Activated naive CD8-positive, alpha-beta T cell treated with anti-CD3 and anti-CD28 coated beads, Interleukin-2, amount 50 U/mL, for 24 hours (primary cell): ENCODE measurements at regions not wholly inside any gene's neighbourhood (a gene's known extent, or its start where the extent isn't known, plus 50 kb on each side); places are given as distances from the start of the nearest gene placed in this dataset.
A peak's percentile ranks its signal among the peaks of the same experiment; 100 is the strongest.
"Not testable (repeated sequence)": the region's sequence is repeated elsewhere in the genome, so short reads cannot be mapped to it uniquely, and the experiment has no call there.

Experiments used
- ATAC-seq: fragments of 150-1000 bp; cut with Tn5 transposase; one replicate; pipeline ENCODE4 v1.10.0; 2021
- DNase-seq: peaks from one replicate; pipeline ENCODE4 v3.0.0; 2021
- H3K27ac Mint-ChIP-seq: one replicate; pipeline ENCODE4 v1.8.0; 2021; ENCODE audit warnings: mild to moderate bottlenecking, mixed read lengths
- H3K27me3 Mint-ChIP-seq: one replicate; pipeline ENCODE4 v1.8.0; 2021; ENCODE audit warnings: mixed read lengths
- H3K36me3 Mint-ChIP-seq: one replicate; pipeline ENCODE4 v1.8.0; 2021; ENCODE audit warnings: low read depth, mixed read lengths
- H3K4me1 Mint-ChIP-seq: one replicate; pipeline ENCODE4 v1.8.0; 2021; ENCODE audit warnings: mixed read lengths
- H3K4me3 Mint-ChIP-seq: one replicate; pipeline ENCODE4 v1.8.0; 2021; ENCODE audit warnings: mild to moderate bottlenecking, moderate library complexity, mixed read lengths
- H3K9me3 Mint-ChIP-seq: one replicate; pipeline ENCODE4 v1.8.0; 2021; ENCODE audit warnings: mixed read lengths

DNA sequence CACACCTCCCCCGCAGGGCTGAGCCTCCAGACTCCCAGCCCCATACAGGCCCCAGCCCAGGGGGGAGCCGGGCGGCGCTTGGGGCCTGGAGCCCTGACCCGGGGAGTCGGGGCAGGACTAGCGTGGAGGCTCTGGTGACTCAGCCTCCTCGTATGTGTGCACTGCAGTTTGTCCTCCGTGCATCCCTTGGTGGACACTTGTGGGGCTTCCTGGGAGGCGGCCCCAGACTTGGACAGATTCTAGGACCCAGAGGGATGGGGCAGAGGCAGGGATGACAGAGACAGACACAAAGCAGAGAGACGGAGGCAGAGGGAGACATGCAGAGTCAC is 161.6 kb downstream of the TMEM121 start:
- ATAC-seq = peak; percentile 40
- not testable (repeated sequence) for H3K27ac Mint-ChIP-seq, H3K36me3 Mint-ChIP-seq, H3K4me3 Mint-ChIP-seq, DNase-seq, H3K27me3 Mint-ChIP-seq
- H3K9me3 Mint-ChIP-seq = peaks cover 14% of the 10 kb centered on the region
- peaks cover 18% of the 10 kb centered on the region for H3K4me1 Mint-ChIP-seq

DNA sequence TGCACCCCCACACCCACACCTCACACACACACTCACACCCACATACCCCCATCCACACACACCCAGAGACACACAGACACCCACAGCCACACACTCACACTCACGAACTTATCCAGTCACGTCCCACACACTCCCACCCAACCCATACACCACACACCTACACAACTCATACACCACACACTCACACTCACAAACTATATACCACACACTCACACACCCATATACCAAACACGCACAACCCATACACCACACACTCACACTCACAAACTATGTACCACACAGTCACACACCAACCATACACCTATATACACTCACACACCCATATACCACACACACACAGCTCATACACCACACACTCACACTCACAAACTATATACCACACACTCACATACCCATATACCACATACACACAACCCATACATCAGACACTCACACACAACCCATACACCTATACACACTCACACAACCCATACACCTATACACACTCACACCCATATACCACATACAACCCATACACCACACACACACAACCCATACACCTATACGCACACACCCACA is 162.4 kb downstream of the TMEM121 start:
- H3K27me3 Mint-ChIP-seq, DNase-seq, H3K27ac Mint-ChIP-seq, ATAC-seq, H3K4me3 Mint-ChIP-seq, H3K36me3 Mint-ChIP-seq: not testable (repeated sequence)
- Mint-ChIP-seq H3K9me3 (peaks cover 14% of the 10 kb centered on the region), H3K4me1 (peaks cover 18% of the 10 kb centered on the region)

DNA sequence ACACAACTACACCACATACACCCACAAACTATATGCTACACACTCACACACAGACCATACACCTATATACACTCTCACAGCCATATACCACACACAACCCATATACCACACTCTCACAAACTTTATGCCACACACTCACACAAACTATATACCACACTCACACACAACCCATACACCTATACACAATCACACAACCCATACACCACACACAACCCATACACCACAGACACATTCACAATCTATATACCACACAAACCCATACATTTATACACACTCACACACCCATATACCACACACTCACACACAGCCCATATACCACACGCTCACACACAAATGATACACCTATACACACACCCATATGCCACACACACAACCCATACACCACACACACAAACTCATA is 163.3 kb downstream of the TMEM121 start:
- Mint-ChIP-seq H3K4me3 (no peak overlapping the region), H3K4me1 (peaks cover 26% of the 10 kb centered on the region), H3K27ac (no peak overlapping the region), H3K27me3 (peaks cover 10% of the 10 kb centered on the region), H3K36me3 (no peaks in the 10 kb centered on the region), H3K9me3 (peaks cover 14% of the 10 kb centered on the region)
- DNase-seq (no peak), ATAC-seq (no peak)

DNA sequence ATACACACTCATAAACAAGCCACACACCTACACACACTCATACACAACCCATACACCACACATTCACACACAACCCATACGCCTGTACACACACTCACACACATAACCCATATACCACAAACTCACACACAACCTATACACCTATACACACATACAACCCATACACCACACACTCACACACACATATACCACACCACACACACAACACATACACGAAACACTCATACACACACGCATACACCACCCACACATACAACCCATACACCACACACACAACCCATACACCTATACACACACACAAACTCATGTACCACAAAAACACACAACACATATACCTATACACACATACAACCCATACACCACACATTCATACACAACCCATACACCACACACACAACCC is 164.3 kb downstream of the TMEM121 start:
- Mint-ChIP-seq H3K9me3 (peaks cover 14% of the 10 kb centered on the region), H3K4me1 (peaks cover 28% of the 10 kb centered on the region), H3K4me3 (no peak overlapping the region), H3K36me3 (no peaks in the 10 kb centered on the region), H3K27ac (no peak overlapping the region), H3K27me3 (peaks cover 14% of the 10 kb centered on the region)
- ATAC-seq (no peak), DNase-seq (no peak)

DNA sequence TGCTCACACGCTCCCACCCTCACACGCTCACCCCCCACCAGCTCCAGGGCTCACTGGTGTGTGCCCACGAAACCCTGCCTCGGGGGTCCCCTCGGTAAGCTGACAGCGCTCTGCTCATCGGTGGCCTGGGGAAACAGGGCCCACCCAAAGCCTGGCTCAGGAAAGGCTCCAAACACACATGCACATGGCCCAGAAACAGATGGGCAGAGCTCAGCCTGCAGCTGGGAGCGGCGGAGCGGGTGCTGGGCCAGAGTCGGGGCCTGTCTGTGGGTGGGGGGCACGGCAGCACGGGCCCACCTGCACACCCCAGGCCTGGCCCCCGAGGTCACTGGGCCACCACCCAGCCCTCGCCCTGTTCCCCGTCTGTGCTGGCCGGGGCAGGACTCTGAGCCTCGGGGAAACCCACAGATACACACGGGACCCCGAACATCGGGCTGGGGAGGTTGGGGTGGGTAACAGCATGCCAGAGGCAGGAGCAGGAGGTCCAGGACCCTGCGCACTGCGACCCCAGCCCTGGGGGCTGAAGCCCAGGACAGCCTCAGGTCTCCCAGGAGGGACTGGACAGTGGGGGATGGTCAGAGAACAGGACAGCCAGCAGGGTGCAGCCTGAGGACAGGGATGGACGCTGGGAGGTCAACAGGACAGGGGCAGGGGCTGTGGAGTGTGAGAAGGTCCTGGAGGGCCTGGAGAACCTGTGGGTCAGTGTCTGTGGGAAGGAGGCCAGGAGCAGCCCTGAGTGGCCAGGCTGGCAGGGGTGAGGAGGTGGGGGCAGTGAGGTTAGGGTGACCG is 165.1 kb downstream of the TMEM121 start:
- not testable (repeated sequence) for H3K36me3 Mint-ChIP-seq, ATAC-seq, DNase-seq, H3K4me3 Mint-ChIP-seq, H3K27ac Mint-ChIP-seq
- Mint-ChIP-seq H3K27me3 (peaks cover 14% of the 10 kb centered on the region), H3K9me3 (peaks cover 14% of the 10 kb centered on the region), H3K4me1 (peaks cover 28% of the 10 kb centered on the region)

DNA sequence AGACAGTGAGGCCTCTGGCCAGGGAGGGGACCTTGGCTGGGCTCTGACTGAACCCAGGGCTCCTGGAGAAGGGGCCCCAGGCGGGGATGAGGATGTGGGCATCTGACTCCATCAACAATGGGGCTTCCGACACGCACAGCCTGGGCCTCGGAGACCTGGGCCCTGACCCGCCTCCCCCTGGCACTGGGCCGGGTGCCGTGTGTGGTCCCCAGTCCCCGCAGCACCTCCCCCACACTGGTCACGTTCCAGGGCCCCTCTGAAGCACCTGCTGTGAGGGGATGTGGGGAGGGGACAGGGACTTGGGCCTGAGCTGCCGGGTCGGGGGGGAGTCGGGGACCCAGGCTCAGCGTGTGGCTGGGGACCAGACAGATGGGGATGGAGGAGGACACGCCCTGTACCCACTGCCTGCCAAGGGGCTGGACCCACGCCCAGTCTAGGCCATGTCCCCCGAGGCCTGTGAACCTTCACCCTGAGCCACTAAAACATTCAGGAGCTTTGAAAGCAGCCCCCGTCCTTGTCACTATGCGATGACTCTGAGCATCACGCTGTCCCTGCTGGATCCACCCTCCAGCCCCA is 165.8 kb downstream of the TMEM121 start:
- Mint-ChIP-seq H3K9me3 (peaks cover 14% of the 10 kb centered on the region), H3K27me3 (peaks cover 14% of the 10 kb centered on the region), H3K4me1 (peaks cover 25% of the 10 kb centered on the region)
- H3K27ac Mint-ChIP-seq, H3K4me3 Mint-ChIP-seq, ATAC-seq, DNase-seq, H3K36me3 Mint-ChIP-seq: not testable (repeated sequence)

DNA sequence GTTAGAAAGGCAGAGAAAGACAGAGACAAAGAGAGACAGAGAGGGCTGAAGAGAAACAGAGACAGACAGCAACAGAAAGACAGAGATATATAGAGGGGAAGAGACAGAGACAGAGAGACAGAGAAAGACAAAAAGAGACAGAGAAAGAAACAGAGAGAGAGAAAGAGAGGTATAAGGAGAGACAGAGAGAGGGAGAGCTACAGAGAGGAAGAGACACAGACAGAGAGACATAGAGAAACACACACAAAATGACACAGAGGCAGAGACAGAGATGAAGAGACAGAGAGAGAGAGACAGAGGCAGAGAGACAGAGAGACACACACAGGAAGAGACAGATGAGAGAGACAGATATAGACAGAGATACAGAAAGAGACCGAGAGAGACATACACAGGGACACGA is 168.6 kb downstream of the TMEM121 start:
- peaks cover 14% of the 10 kb centered on the region for H3K27me3 Mint-ChIP-seq
- peak overlapping the region; percentile 46 for H3K27ac Mint-ChIP-seq
- H3K36me3 Mint-ChIP-seq = no peaks in the 10 kb centered on the region
- DNase-seq (no peak), ATAC-seq (no peak)
- H3K4me3 Mint-ChIP-seq = no peak overlapping the region
- peaks cover 11% of the 10 kb centered on the region for H3K9me3 Mint-ChIP-seq
- peaks cover 20% of the 10 kb centered on the region for H3K4me1 Mint-ChIP-seq

DNA sequence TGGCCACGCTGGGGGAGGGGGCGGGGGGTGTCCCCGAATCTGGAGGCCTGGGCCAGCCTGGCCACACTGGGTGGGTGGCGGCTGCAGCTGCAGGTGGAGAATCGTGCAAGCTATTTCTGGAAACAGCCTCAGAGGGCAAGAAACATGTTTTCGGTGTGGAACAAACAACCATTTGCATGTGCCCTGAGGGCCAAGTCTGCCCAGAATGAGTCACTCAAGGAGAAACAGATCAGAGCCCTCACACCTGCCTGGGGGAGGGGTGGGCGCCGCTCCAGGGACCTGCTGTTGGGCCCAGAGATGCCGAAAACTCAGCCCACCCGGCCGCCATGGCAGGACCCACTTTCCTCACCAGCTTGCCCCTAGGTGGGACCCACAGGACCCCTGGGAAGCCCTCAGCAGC is 170.0 kb downstream of the TMEM121 start:
- not testable (repeated sequence) for H3K27ac Mint-ChIP-seq, H3K36me3 Mint-ChIP-seq, H3K4me3 Mint-ChIP-seq, H3K9me3 Mint-ChIP-seq, DNase-seq
- Mint-ChIP-seq H3K4me1 (peaks cover 27% of the 10 kb centered on the region), H3K27me3 (peaks cover 14% of the 10 kb centered on the region)
- ATAC-seq = peak; percentile 45

DNA sequence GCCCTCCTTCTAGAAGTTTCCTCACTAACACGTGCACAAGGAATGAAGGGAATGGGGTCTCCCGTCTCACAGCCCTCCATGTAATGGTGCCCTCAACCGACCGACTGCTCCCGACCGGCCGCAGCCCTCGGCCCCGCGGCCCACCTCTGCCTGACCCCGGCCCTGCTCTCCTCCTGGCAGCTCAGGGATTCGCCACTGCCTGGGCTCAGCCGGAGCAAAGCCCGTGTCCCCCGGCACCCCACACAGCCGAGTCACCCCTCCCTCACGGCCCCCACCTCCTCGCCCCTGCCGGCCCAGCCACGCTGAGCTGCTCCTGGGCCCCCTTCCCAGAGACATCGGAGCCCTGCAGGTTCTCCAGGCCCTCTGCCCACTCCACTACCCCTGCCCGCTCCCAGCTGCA is 171.0 kb downstream of the TMEM121 start:
- H3K9me3 Mint-ChIP-seq, H3K4me3 Mint-ChIP-seq, H3K36me3 Mint-ChIP-seq, DNase-seq, H3K27ac Mint-ChIP-seq, ATAC-seq: not testable (repeated sequence)
- H3K27me3 Mint-ChIP-seq = peaks cover 14% of the 10 kb centered on the region
- H3K4me1 Mint-ChIP-seq = peaks cover 30% of the 10 kb centered on the region

DNA sequence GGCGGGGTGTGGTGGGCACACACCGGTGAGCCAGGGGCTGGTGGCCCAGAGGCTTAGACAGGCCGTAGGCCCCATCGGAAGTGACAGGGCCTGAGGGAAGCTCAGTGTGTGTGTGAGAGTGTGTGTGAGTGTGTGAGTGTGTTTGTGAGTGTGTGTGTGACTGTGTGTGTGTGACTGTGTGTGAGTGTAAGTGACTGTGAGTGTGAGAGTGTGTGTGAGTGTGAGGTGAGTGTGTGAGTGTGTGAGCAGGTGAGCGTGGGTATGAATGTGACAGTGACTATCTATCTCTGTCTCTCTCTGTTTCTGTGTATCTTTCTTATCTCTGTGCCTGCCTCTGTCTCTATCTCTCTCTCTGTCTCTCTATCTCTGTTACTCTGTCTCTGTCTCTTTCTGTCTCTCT is 171.6 kb downstream of the TMEM121 start:
- not testable (repeated sequence) for H3K36me3 Mint-ChIP-seq, DNase-seq, H3K4me3 Mint-ChIP-seq, H3K9me3 Mint-ChIP-seq, ATAC-seq
- Mint-ChIP-seq H3K27me3 (peaks cover 14% of the 10 kb centered on the region), H3K27ac (peak overlapping the region; percentile 49), H3K4me1 (peaks cover 30% of the 10 kb centered on the region)

DNA sequence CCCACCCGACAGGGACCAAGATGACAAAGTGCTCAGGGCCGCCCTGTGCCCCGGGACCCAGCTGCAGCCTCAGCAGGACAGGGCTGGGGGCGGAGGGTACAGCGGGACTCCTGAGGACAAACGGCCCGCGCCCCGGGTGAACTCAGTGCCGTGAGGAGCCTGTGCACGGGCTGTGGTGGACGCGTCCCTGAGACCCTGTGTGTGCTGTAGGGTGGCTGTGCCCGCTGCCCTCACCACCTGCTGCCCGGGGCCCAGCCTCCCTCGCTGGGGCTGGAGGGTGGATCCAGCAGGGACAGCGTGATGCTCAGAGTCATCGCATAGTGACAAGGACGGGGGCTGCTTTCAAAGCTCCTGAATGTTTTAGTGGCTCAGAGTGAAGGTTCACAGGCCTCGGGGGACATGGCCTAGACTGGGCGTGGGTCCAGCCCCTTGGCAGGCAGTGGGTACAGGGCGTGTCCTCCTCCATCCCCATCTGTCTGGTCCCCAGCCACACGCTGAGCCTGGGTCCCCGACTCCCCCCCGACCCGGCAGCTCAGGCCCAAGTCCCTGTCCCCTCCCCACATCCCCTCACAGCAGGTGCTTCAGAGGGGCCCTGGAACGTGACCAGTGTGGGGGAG is 172.7 kb downstream of the TMEM121 start:
- H3K4me1 Mint-ChIP-seq = peaks cover 26% of the 10 kb centered on the region
- not testable (repeated sequence) for H3K9me3 Mint-ChIP-seq, H3K4me3 Mint-ChIP-seq, DNase-seq, H3K36me3 Mint-ChIP-seq, H3K27ac Mint-ChIP-seq
- H3K27me3 Mint-ChIP-seq = peaks cover 11% of the 10 kb centered on the region
- ATAC-seq = peak; percentile 26

DNA sequence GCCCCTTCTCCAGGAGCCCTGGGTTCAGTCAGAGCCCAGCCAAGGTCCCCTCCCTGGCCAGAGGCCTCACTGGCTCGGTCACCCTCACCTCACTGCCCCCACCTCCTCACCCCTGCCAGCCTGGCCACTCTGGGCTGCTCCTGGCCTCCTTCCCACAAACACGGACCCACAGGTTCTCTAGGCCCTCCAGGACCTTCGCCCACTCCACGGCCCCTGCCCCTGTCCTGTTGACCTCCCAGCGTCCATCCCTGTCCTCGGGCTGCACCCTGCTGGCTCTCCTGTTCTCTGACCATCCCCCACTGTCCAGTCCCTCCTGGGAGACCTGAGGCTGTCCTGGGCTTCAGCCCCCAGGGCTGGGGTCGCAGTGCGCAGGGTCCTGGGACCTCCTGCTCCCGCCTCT is 173.3 kb downstream of the TMEM121 start:
- H3K4me1 Mint-ChIP-seq = peaks cover 19% of the 10 kb centered on the region
- not testable (repeated sequence) for DNase-seq, H3K4me3 Mint-ChIP-seq, ATAC-seq, H3K9me3 Mint-ChIP-seq, H3K27me3 Mint-ChIP-seq, H3K36me3 Mint-ChIP-seq, H3K27ac Mint-ChIP-seq

DNA sequence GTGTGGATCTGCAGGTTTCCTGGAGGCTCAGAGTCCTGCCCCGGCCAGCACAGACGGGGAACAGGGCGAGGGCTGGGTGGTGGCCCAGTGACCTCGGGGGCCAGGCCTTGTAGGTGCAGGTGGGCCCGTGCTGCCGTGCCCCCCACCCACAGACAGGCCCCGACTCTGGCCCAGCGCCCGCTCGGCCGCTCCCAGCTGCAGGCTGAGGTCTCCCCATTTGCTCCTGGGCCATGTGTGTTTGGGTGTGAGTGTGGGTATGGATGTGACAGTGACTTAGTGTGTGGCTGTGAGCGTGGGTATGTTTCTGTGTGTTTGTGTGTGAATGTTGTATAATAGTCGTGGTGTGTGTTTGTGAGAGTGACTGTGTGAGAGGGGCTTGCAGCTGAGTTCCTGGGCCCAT is 173.8 kb downstream of the TMEM121 start:
- H3K4me1 Mint-ChIP-seq = peaks cover 15% of the 10 kb centered on the region

DNA sequence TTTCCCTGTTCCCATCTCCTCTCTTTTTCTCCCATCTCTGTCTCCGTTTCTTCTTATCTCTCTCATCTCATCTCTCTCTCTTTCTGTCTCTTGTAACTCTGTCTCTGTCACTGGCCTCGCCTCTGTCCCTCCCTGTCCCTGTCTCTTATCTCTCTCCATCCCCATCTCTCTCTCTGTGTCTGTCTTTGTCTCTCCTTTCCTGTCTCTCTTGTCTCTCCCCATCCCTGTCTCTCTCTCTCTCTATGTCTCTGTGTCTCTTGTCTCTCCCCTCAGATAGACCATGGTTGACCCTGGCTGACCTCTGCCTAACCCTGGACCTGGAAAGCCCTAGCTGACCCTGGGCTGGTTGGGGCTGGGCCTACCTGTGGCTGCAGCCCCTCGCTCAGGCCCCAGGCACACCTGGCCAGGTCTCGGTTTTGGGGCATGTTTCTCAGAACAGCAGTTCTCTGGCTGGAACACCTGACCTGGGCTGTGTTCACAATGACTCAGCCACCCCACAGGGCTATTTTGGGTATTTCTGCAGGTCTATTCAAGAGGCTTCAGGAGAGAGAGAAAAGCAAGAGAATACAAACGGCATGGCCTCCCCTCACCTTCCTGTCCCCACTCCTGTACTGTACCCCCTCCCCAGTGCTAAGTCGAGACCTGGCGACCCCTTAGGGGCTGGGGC is 174.4 kb downstream of the TMEM121 start:
- Mint-ChIP-seq H3K4me3 (peak overlapping the region; percentile 22), H3K27ac (peak overlapping the region; percentile 56), H3K36me3 (no peaks in the 10 kb centered on the region), H3K27me3 (peaks cover 1% of the 10 kb centered on the region), H3K4me1 (peaks cover 16% of the 10 kb centered on the region), H3K9me3 (no peaks in the 10 kb centered on the region)
- ATAC-seq (no peak), DNase-seq (no peak)

More for the DNA sequence above, 173.8 kb downstream of the TMEM121 start:
- H3K9me3 Mint-ChIP-seq, H3K27me3 Mint-ChIP-seq, DNase-seq, ATAC-seq, H3K4me3 Mint-ChIP-seq, H3K36me3 Mint-ChIP-seq: not testable (repeated sequence)
- H3K27ac Mint-ChIP-seq = peak overlapping the region; percentile 56
